HG03565 (cell line): ENCODE measurements at regions not wholly inside any gene's neighbourhood (a gene's known extent, or its start where the extent isn't known, plus 50 kb on each side); places are given as distances from the start of the nearest gene placed in this dataset.
A peak's percentile ranks its signal among the peaks of the same experiment; 100 is the strongest.

ENCODE experiments used
- ATAC-seq: cut with Tn5 transposase; IDR thresholded peaks from one replicate; pipeline ENCODE4 v1.9.1; 2021; ENCODE audit warnings: mild to moderate bottlenecking, moderate library complexity; ENCODE audit not compliant: unreplicated experiment

- no peak for ATAC-seq
Measured at GRCh38 chr3:159775372-159775961, 213.2 kb upstream of the IL12A start.

- no peak for ATAC-seq
Measured at GRCh38 chr3:159776779-159777178, 211.9 kb upstream of the IL12A start.

GRCh38 chr3:159779883-159780282 is 208.8 kb upstream of the IL12A start:
- ATAC-seq: no peak

- ATAC-seq: no peak
Measured at GRCh38 chr3:159781867-159782266, 206.8 kb upstream of the IL12A start.

GRCh38 chr3:159782724-159783421 is 205.8 kb upstream of the IL12A start:
- ATAC-seq: no peak

- peak; percentile 53 for ATAC-seq
Measured at GRCh38 chr3:159783780-159784742, 204.6 kb upstream of the IL12A start.

- ATAC-seq: no peak
Measured at GRCh38 chr3:159785273-159785708, 203.3 kb upstream of the IL12A start.

- no peak for ATAC-seq
Measured at GRCh38 chr3:159786489-159787177, 202.0 kb upstream of the IL12A start.

- ATAC-seq: no peak
Measured at GRCh38 chr3:159787178-159787574, 201.5 kb upstream of the IL12A start.

GRCh38 chr3:159787794-159788205 is 200.8 kb upstream of the IL12A start:
- ATAC-seq: no peak

- ATAC-seq: no peak
Measured at GRCh38 chr3:159788291-159788690, 200.3 kb upstream of the IL12A start.

- no peak for ATAC-seq
Measured at GRCh38 chr3:159789017-159789416, 199.6 kb upstream of the IL12A start.

GRCh38 chr3:159789742-159790635 is 198.6 kb upstream of the IL12A start:
- ATAC-seq: no peak

- no peak for ATAC-seq
Measured at GRCh38 chr3:159791336-159791735, 197.3 kb upstream of the IL12A start.

- no peak for ATAC-seq
Measured at GRCh38 chr3:159792070-159792469, 196.6 kb upstream of the IL12A start.

- ATAC-seq: no peak
Measured at GRCh38 chr3:159795042-159795441, 193.6 kb upstream of the IL12A start.

- no peak for ATAC-seq
Measured at GRCh38 chr3:159795681-159796175, 192.9 kb upstream of the IL12A start.

GRCh38 chr3:159796226-159796625 is 192.4 kb upstream of the IL12A start:
- ATAC-seq: no peak

GRCh38 chr3:159796744-159797143 is 191.9 kb upstream of the IL12A start:
- ATAC-seq: no peak

GRCh38 chr3:159797771-159798170 is 190.9 kb upstream of the IL12A start:
- no peak for ATAC-seq
